Lung (tissue), 11 donors: ENCODE measurements at regions not wholly inside any gene's neighbourhood (a gene's known extent, or its start where the extent isn't known, plus 50 kb on each side); places are given as distances from the start of the nearest gene placed in this dataset.

Experiments
- ATAC-seq: fragments of 200-7000 bp; cut with Tn5 transposase; one replicate; pipeline ENCODE4 v1.9.1; 2020; ENCODE audit warnings: moderate number of reproducible peaks; ENCODE audit not compliant: insufficient read depth, low FRiP score
- DNase-seq, 3 donors: peaks; one replicate each; pipeline ENCODE4 v3.0.0-alpha.2; 2013 to 2017
- H3K27ac ChIP-seq, 2 donors: one replicate each; pipeline ENCODE4 v1.5.1; 2013; ENCODE audit warnings: mild to moderate bottlenecking in 2 of 2, moderate library complexity in 2 of 2, control low read depth in 1 of 2, inconsistent platforms in 1 of 2, low read depth in 1 of 2, low read length in 1 of 2
- H3K27me3 ChIP-seq, 3 donors: one replicate each; pipeline ENCODE4 v1.5.1; 2013; ENCODE audit warnings: low read length in 2 of 3; ENCODE audit not compliant: control insufficient read depth in 3 of 3, insufficient read depth in 3 of 3
- H3K36me3 ChIP-seq, 4 donors: one replicate each; pipeline ENCODE4 v1.5.1; 2013; ENCODE audit warnings: low read length in 4 of 4, mild to moderate bottlenecking in 1 of 4, moderate library complexity in 1 of 4; ENCODE audit not compliant: control insufficient read depth in 4 of 4, insufficient read depth in 4 of 4
- H3K4me1 ChIP-seq, 5 donors: one replicate each; pipeline ENCODE4 v1.5.1; 2013; ENCODE audit warnings: low read length in 5 of 5, mild to moderate bottlenecking in 2 of 5, moderate library complexity in 1 of 5; ENCODE audit not compliant: control insufficient read depth in 5 of 5, insufficient read depth in 5 of 5
- H3K4me3 ChIP-seq: one replicate; pipeline ENCODE4 v1.5.1; 2013; ENCODE audit warnings: mild to moderate bottlenecking, control low read depth, moderate library complexity
- H3K9ac ChIP-seq, 2 donors: one replicate each; pipeline ENCODE4 v1.5.1; 2013; ENCODE audit warnings: low read length in 2 of 2, control low read depth in 1 of 2; ENCODE audit not compliant: insufficient read depth in 1 of 2
- H3K9me3 ChIP-seq, 4 donors: one replicate each; pipeline ENCODE4 v1.5.1; 2013; ENCODE audit warnings: low read length in 3 of 4, mild to moderate bottlenecking in 1 of 4, moderate library complexity in 1 of 4; ENCODE audit not compliant: control insufficient read depth in 4 of 4, insufficient read depth in 3 of 4
- WGBS, 2 donors: extraction: QIAGEN DNeasy Blood & Tissue Kit; methylation state at CpG; one replicate each; pipeline ENCODE4 v1.1.7; 2013; 5-methylcytosine and 5-hydroxymethylcytosine counted together
- TF ChIP-seq, protein P1 (sequence below): IDR thresholded peaks from 2 replicates; pipeline ENCODE4 v1.5.1; 2012; ENCODE audit warnings: mild to moderate bottlenecking; ENCODE audit errors: control extremely low read depth, extremely low read depth
- donor health status: control.
- donor health status: control.
- donor health status: Bipolar disorder and iron deficiency.
- donor health status: healthy.
- donor health status: DM: yes; HTN: yes; CAD: no.

DNA sequence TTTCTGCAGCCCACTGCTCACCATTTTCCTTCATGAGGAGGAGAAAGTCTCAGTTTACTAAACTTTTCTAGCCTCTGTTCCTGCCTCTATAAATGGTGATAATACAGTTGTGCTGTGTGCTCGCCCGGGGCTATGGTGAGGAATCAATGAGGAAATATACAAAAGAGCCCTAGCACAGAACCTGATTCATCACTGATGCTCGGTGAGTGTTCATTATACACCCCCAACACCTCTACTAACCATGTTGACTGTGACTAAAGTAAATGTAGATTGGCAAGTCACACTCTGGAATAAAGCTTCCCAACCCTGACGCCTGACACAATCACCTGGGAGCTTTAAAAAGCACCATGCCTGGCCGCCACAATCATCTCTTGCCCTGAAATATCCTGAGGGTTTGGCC is 118.8 kb upstream of the CYP1B1 start:
- TF ChIP-seq, protein P1, sequence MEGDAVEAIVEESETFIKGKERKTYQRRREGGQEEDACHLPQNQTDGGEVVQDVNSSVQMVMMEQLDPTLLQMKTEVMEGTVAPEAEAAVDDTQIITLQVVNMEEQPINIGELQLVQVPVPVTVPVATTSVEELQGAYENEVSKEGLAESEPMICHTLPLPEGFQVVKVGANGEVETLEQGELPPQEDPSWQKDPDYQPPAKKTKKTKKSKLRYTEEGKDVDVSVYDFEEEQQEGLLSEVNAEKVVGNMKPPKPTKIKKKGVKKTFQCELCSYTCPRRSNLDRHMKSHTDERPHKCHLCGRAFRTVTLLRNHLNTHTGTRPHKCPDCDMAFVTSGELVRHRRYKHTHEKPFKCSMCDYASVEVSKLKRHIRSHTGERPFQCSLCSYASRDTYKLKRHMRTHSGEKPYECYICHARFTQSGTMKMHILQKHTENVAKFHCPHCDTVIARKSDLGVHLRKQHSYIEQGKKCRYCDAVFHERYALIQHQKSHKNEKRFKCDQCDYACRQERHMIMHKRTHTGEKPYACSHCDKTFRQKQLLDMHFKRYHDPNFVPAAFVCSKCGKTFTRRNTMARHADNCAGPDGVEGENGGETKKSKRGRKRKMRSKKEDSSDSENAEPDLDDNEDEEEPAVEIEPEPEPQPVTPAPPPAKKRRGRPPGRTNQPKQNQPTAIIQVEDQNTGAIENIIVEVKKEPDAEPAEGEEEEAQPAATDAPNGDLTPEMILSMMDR: no peak
- Histone ChIP-seq H3K27me3 (no peaks in the 10 kb centered on the region), H3K27ac (no peak overlapping the region), H3K4me1 (no peaks in the 10 kb centered on the region), H3K9ac (no peak overlapping the region), H3K9me3 (no peaks in the 10 kb centered on the region), H3K4me3 (no peak overlapping the region), H3K36me3 (no peaks in the 10 kb centered on the region)
- 87 to 91% methylated on average over 5 of the region's 5 CpGs for WGBS, 2 donors
- ATAC-seq: no peak
- no peak for DNase-seq

DNA sequence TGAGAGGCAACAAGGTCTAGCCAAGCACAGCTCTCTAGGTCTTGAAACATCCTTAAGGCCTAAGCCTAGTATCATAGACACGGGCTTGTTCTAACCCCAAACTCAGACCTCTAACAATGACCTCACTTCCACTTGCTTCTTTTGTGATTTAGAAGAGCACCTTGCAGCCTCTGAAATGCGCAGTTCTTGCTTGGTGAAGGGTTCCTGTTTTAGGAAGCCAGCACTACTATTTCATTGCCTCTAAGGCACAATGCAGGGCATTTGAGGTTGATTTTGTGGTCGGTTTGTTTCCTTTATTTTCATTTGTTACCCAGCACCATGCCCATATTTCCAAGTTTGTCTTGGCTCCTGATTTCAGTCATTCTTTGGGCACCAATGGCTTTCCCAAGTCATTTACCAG is 117.0 kb upstream of the CYP1B1 start:
- Histone ChIP-seq H3K9ac (no peak overlapping the region), H3K4me1 (peaks cover 0 to 3% (median 0%) of the 10 kb centered on the region in 5 donors), H3K27me3 (no peaks in the 10 kb centered on the region), H3K36me3 (no peaks in the 10 kb centered on the region), H3K27ac (no peak overlapping the region), H3K4me3 (no peak overlapping the region), H3K9me3 (no peaks in the 10 kb centered on the region)
- 28 to 60% methylated on average over 3 of the region's 3 CpGs for WGBS, 2 donors
- TF ChIP-seq, protein P1: no peak
- DNase-seq: no peak
- no peak for ATAC-seq

DNA sequence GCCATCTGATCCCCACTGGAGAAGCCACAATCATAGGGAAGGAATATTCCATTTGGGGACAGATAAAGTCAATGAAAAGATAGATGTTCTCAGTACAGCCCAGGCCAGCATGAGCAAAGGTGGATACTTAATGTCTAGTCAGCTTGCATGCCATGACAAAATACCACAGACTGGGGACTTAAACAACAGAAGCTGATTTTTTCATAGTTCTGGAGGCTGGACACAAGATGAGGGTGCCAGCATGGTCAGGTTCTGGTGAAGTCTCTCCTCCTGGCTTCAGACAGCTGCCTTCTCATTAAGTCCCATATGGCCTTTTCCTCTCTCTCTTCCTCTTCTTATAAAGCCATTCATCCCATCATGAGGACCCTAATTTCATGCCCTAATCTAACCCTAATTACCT is 116.1 kb upstream of the CYP1B1 start:
- Histone ChIP-seq H3K36me3 (no peaks in the 10 kb centered on the region), H3K27me3 (no peaks in the 10 kb centered on the region), H3K9me3 (no peaks in the 10 kb centered on the region), H3K27ac (no peak overlapping the region), H3K4me3 (no peak overlapping the region), H3K4me1 (peaks cover 0 to 12% (median 0%) of the 10 kb centered on the region in 5 donors), H3K9ac (no peak overlapping the region)
- ATAC-seq (no peak), DNase-seq (no peak)
- TF ChIP-seq, protein P1: no peak

DNA sequence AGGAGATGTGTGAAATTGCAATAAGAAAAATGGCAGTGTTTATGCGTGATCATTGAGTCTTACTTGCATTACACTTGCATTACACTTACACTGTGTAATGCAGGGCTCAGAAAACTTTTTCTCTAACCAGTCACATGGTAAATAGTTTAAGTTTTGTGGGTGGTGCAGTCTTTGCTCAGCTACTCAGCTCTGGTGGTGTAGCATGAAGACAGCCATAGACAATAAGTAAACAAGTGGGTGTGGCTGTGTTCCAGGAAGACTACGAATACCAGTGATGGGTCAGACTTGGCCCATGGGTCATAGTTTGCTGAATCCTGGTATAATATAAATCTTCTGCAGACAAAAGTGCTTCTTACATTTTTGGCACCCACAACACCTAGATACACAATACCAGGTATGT is 115.6 kb upstream of the CYP1B1 start:
- Histone ChIP-seq H3K27ac (no peak overlapping the region), H3K4me1 (peaks cover 0 to 14% (median 0%) of the 10 kb centered on the region in 5 donors), H3K9me3 (no peaks in the 10 kb centered on the region), H3K4me3 (no peak overlapping the region), H3K27me3 (no peaks in the 10 kb centered on the region), H3K36me3 (no peaks in the 10 kb centered on the region), H3K9ac (no peak overlapping the region)
- ATAC-seq (no peak), DNase-seq (no peak)
- TF ChIP-seq, protein P1: no peak
- WGBS, 2 donors: 82 to 89% methylated on average over 2 of the region's 2 CpGs
